ENCODE measurements at regions not wholly inside any gene's neighbourhood (a gene's known extent, or its start where the extent isn't known, plus 50 kb on each side); places are given as distances from the start of the nearest gene placed in this dataset.

GRCh38 chr18:27419646-27420045, 234.5 kb upstream of the CHST9 start:
- intact Hi-C loops (cut with DNase I; ENCODE audit: low total_unique reads): no loop called here
- Histone ChIP-seq H3K36me3 (no peaks in the 10 kb centered on the region), H3K4me1 (no peaks in the 10 kb centered on the region), H3K27me3 (replicated peaks in 1 of 7) (no peaks in the 10 kb centered on the region), H3K27ac (no peak overlapping the region), H3K9me3 (peaks cover 0 to 9% (median 0%) of the 10 kb centered on the region in 8 donors), H3K4me3 (no peak overlapping the region)
- TF ChIP-seq CTCF (IDR thresholded peaks at IDR 0.05 in 8 of 11, conservative IDR thresholded peaks at IDR 0.05 in 3 of 11) (no peak), POLR2A (IDR thresholded peaks at IDR 0.05) (no peak), POLR2AphosphoS5 (IDR thresholded peaks at IDR 0.05) (no peak)
- 74 to 94% (median 84%) methylated on average over 2 of the region's 2 CpGs for WGBS, 5 donors
- no peak for DNase-seq

- WGBS, 5 donors: 65 to 81% (median 80%) methylated on average over 4 of the region's 4 CpGs
- intact Hi-C loops (cut with DNase I; ENCODE audit: low total_unique reads): no loop called here
These were observed 230.4 kb upstream of the CHST9 start for GRCh38 chr18:27415495-27415894.

GRCh38 chr18:27414682-27415081, 229.6 kb upstream of the CHST9 start:
- 52 to 70% (median 64%) methylated on average over 1 of the region's 1 CpG for WGBS, 5 donors
- intact Hi-C loops (cut with DNase I; ENCODE audit: low total_unique reads): no loop called here
- peaks cover 0 to 6% (median 0%) of the 10 kb centered on the region in 8 donors for H3K9me3 ChIP-seq
- no peak overlapping the region for H3K4me3 ChIP-seq
- H3K4me1 ChIP-seq: no peaks in the 10 kb centered on the region
- no peaks in the 10 kb centered on the region for H3K27me3 ChIP-seq (replicated peaks in 1 of 7)
- H3K27ac ChIP-seq: no peak overlapping the region
- TF ChIP-seq POLR2A (IDR thresholded peaks at IDR 0.05) (no peak), POLR2AphosphoS5 (IDR thresholded peaks at IDR 0.05) (no peak), CTCF (IDR thresholded peaks at IDR 0.05 in 8 of 11, conservative IDR thresholded peaks at IDR 0.05 in 3 of 11) (no peak)
- no peak for DNase-seq
- no peaks in the 10 kb centered on the region for H3K36me3 ChIP-seq

More at GRCh38 chr18:27415495-27415894, 230.4 kb upstream of the CHST9 start:
- H3K27me3 ChIP-seq (replicated peaks in 1 of 7): no peaks in the 10 kb centered on the region
- H3K36me3 ChIP-seq: no peaks in the 10 kb centered on the region
- H3K9me3 ChIP-seq: peaks cover 0 to 6% (median 0%) of the 10 kb centered on the region in 8 donors
- TF ChIP-seq POLR2AphosphoS5 (IDR thresholded peaks at IDR 0.05) (no peak), POLR2A (IDR thresholded peaks at IDR 0.05) (no peak), CTCF (IDR thresholded peaks at IDR 0.05 in 8 of 11, conservative IDR thresholded peaks at IDR 0.05 in 3 of 11) (no peak)
- H3K4me1 ChIP-seq: no peaks in the 10 kb centered on the region
- no peak overlapping the region for H3K4me3 ChIP-seq
- H3K27ac ChIP-seq: no peak overlapping the region
- no peak for DNase-seq

- Histone ChIP-seq H3K4me3 (no peak overlapping the region), H3K9me3 (peaks cover 0 to 6% (median 0%) of the 10 kb centered on the region in 8 donors), H3K36me3 (no peaks in the 10 kb centered on the region), H3K27ac (peak overlapping the region in 1 of 8 donors; percentile 1), H3K27me3 (replicated peaks in 1 of 7) (no peaks in the 10 kb centered on the region), H3K4me1 (no peaks in the 10 kb centered on the region)
- no peak for DNase-seq
- TF ChIP-seq CTCF (IDR thresholded peaks at IDR 0.05 in 8 of 11, conservative IDR thresholded peaks at IDR 0.05 in 3 of 11): no peak
- no peak for TF ChIP-seq POLR2A (IDR thresholded peaks at IDR 0.05)
- TF ChIP-seq POLR2AphosphoS5 (IDR thresholded peaks at IDR 0.05): no peak
- WGBS, 5 donors: 64 to 72% (median 69%) methylated on average over 7 of the region's 7 CpGs
- intact Hi-C loops (cut with DNase I; ENCODE audit: low total_unique reads): no loop called here
These were observed 228.6 kb upstream of the CHST9 start for GRCh38 chr18:27413495-27414401.

All from spleen (tissue), 11 donors.